K562 (cell line): ENCODE measurements at regions not wholly inside any gene's neighbourhood (a gene's known extent, or its start where the extent isn't known, plus 50 kb on each side); places are given as distances from the start of the nearest gene placed in this dataset.

Experiments
- ATAC-seq: fragments of 200-7000 bp; cut with Tn5 transposase; 3 replicates; pipeline ENCODE4 v1.9.1; 2020; ENCODE audit warnings: moderate library complexity
- BruUV-seq: library from RNA; stranded (reverse); fragments of 400-500 nt; replicated peaks from 2 replicates; lab custom pipeline; 2021; lab: Mats Ljungman, UMichigan
- CTCF ChIA-PET: fragments of 300-600 bp; formaldehyde crosslinking; extraction: SDS; loops from one replicate; lab custom pipeline; 2021; ENCODE audit warnings: low intra/inter-chr PET ratio; lab: Yijun Ruan, JAX
- POLR2A ChIA-PET: fragments of 300-600, 350-650 bp; sonication (Branson Sonifier 250); formaldehyde crosslinking; extraction: SDS; loops from one replicate; lab custom pipeline; 2021; ENCODE audit warnings: antibody characterized with exemption, inconsistent platforms; lab: Yijun Ruan, JAX
- DNase-seq, 4 experiments: peaks; one replicate each; pipeline versions ENCODE4 v3.0.0 to v3.0.0-alpha.2; 2011 to 2018; ENCODE audit warnings: low spot score in 3 of 4, mixed read lengths in 3 of 4; ENCODE audit errors: extremely low read depth in 1 of 4
- FAIRE-seq: peaks from 2 replicates; lab custom pipeline; 2011; peaks lifted over from hg19 to GRCh38; lab: Jason Lieb, UNC
- H2AFZ ChIP-seq: 2 replicates; pipeline ENCODE4 v1.6.0; 2011; ENCODE audit warnings: low read depth, low read length, control low read depth, inconsistent platforms
- H3K27ac ChIP-seq: fragments of 200-600 bp; 3 replicates; pipeline ENCODE4 v1.8.0; 2011; ENCODE audit warnings: low read depth, mild to moderate bottlenecking, control low read depth, inconsistent platforms, low read length, moderate library complexity, mixed read lengths; ENCODE audit errors: extremely low read depth
- H3K27me3 ChIP-seq, 2 experiments: fragments of 300-600 bp in 1 of 2; 2 replicates in 1 of 2; 3 replicates in 1 of 2; pipeline versions ENCODE4 v1.6.0 to v1.8.0; 2011; ENCODE audit warnings: inconsistent platforms in 2 of 2, low read length in 2 of 2, mild to moderate bottlenecking in 1 of 2, mixed read lengths in 1 of 2, moderate library complexity in 1 of 2; ENCODE audit not compliant: control insufficient read depth in 2 of 2, insufficient read depth in 2 of 2
- H3K36me3 ChIP-seq: fragments of 300-600 bp; 3 replicates; pipeline ENCODE4 v1.8.0; 2011; ENCODE audit warnings: mild to moderate bottlenecking, low read length, inconsistent platforms; ENCODE audit not compliant: control insufficient read depth, insufficient read depth
- H3K4me1 ChIP-seq, 2 experiments: fragments of 200-600 bp in 1 of 2; replicated peaks in 1 of 2; 2 replicates in 1 of 2; 3 replicates in 1 of 2; pipeline versions ENCODE4 v1.5.1 to v1.8.0; 2011; ENCODE audit warnings: inconsistent platforms in 2 of 2, low read length in 2 of 2, mild to moderate bottlenecking in 1 of 2, mixed read lengths in 1 of 2, moderate library complexity in 1 of 2; ENCODE audit not compliant: control insufficient read depth in 2 of 2, insufficient read depth in 2 of 2
- H3K4me2 ChIP-seq: 2 replicates; pipeline ENCODE4 v1.6.1; 2011; ENCODE audit warnings: low read length, control low read depth, inconsistent platforms, mixed read lengths; ENCODE audit not compliant: insufficient read depth
- H3K4me3 ChIP-seq: fragments of 200-600 bp; sonication (generic), shearing (Covaris generic); 2 replicates; pipeline ENCODE4 v1.5.1; 2016; ENCODE audit warnings: control low read depth, inconsistent platforms
- H3K79me2 ChIP-seq: fragments of 200-600 bp; 3 replicates; pipeline ENCODE4 v1.8.0; 2011; ENCODE audit warnings: low read length, inconsistent platforms; ENCODE audit not compliant: control insufficient read depth, insufficient read depth
- H3K9ac ChIP-seq, 2 experiments: 2 replicates each; pipeline versions ENCODE4 v1.6.0 to v1.6.1; 2011; ENCODE audit warnings: low read depth in 2 of 2, low read length in 2 of 2, control low read depth in 1 of 2, inconsistent platforms in 1 of 2, mild to moderate bottlenecking in 1 of 2, mixed read lengths in 1 of 2; ENCODE audit not compliant: insufficient read depth in 1 of 2
- H3K9me1 ChIP-seq: one replicate; pipeline ENCODE4 v1.6.0; 2011; ENCODE audit warnings: inconsistent platforms, mild to moderate bottlenecking, low read length, moderate library complexity; ENCODE audit not compliant: control insufficient read depth, insufficient read depth
- H3K9me3 ChIP-seq: replicated peaks from 2 replicates; pipeline ENCODE4 v1.5.1; 2011; ENCODE audit warnings: low read depth, low read length, inconsistent platforms; ENCODE audit not compliant: control insufficient read depth, insufficient read depth
- H4K20me1 ChIP-seq: replicated peaks from 2 replicates; pipeline ENCODE4 v1.6.1; 2011; ENCODE audit warnings: low read length, inconsistent platforms, mixed read lengths; ENCODE audit not compliant: control insufficient read depth, insufficient read depth
- ADNP ChIP-seq: fragments of 200-800 bp; sonication (Bioruptor generic); IDR thresholded peaks from 2 replicates; pipeline ENCODE4 v1.6.1; 2016; ENCODE audit warnings: missing genetic modification characterization, missing compliant biosample characterization
- CREBBP ChIP-seq: IDR thresholded peaks from one replicate; pipeline ENCODE4 v1.6.1; 2012; ENCODE audit warnings: low read depth, mild to moderate bottlenecking, control low read depth, inconsistent platforms, low read length
- CSDE1 ChIP-seq, 2 experiments: fragments of 450-650 bp; IDR thresholded peaks; 2 replicates each; pipeline ENCODE4 v1.6.1; 2016; ENCODE audit warnings: mild to moderate bottlenecking in 1 of 2
- HCFC1 ChIP-seq: IDR thresholded peaks from 2 replicates; pipeline ENCODE4 v1.6.1; 2012; ENCODE audit warnings: low read depth, low read length, improper control_type of control experiment
- TOE1 ChIP-seq, 2 experiments: fragments of 450-650 bp in 1 of 2; sonication (generic) in 1 of 2; formaldehyde crosslinking in 1 of 2; IDR thresholded peaks; 2 replicates each; pipeline versions ENCODE4 v1.7.1 to v1.8.0; 2016 to 2022; ENCODE audit warnings: borderline replicate concordance in 2 of 2, mild to moderate bottlenecking in 2 of 2, antibody characterized with exemption in 1 of 2, inconsistent platforms in 1 of 2, low read depth in 1 of 2, missing genetic modification reagents in 1 of 2, moderate library complexity in 1 of 2
- WGBS: fragments of 100-300 bp; shearing (Covaris generic); methylation state at CpG from one replicate; pipeline ENCODE4 v1.1.6; 2016; ENCODE audit warnings: low coverage, mixed read lengths; ENCODE audit not compliant: insufficient coverage; ENCODE audit errors: missing lambda C conversion rate; 5-methylcytosine and 5-hydroxymethylcytosine counted together
- in situ Hi-C: fragments of 300-500 bp; cut with MboI; formaldehyde crosslinking; loops from 4 replicates; pipeline ENCODE4 v1.15.0; 2018; ENCODE audit warnings: inconsistent platforms, mixed read lengths
- intact Hi-C: fragments of 100-400 bp; cut with micrococcal nuclease; formaldehyde crosslinking; loops from 2 replicates; pipeline ENCODE4 v1.14.2; 2022

DNA sequence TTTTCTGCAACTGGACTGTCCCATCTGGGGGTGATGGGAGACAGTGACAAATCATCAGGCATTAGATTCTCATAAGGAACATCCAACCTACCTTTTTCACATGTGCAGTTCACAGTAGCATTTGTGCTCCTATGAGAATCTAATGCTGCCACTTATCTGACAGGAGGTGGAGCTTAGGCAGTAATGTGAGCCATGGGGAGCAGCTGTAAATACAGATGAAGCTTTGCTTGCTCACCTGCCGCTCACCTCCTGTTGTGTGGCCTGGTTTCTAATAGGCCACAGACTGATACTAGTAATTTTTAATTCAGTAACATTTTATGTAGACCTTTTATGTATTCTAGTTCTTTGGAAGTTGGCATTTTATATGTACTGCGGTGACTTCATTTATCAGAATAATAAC lies 180.1 kb upstream of the SPOPL start:
- in situ Hi-C loops (no loop called here), intact Hi-C loops (no loop called here)
- ChIA-PET CTCF (no interaction called here), POLR2A (interaction anchor here (1.1 kb wide), 1 partner anchor 9 kb away, joined by 4 read pairs; no protein-coding TSS in a partner anchor)
- WGBS = 4% methylated on average over 2 of the region's 2 CpGs
- DNase-seq (no peak), ATAC-seq (no peak), FAIRE-seq (no peak)
- Histone ChIP-seq H3K9me1 (no peaks in the 10 kb centered on the region), H3K36me3 (no peaks in the 10 kb centered on the region), H3K9ac (no peak overlapping the region), H4K20me1 (no peaks in the 10 kb centered on the region), H3K79me2 (no peaks in the 10 kb centered on the region), H2AFZ (no peak overlapping the region), H3K9me3 (no peaks in the 10 kb centered on the region), H3K27ac (no peak overlapping the region), H3K4me1 (no peaks in the 10 kb centered on the region), H3K4me3 (no peak overlapping the region), H3K4me2 (no peak overlapping the region), H3K27me3 (no peaks in the 10 kb centered on the region)
- TF ChIP-seq CREBBP = no peak
- no peak for TF ChIP-seq HCFC1
- no peak for TF ChIP-seq ADNP (tag)
- no TSS peak for BruUV-seq

DNA sequence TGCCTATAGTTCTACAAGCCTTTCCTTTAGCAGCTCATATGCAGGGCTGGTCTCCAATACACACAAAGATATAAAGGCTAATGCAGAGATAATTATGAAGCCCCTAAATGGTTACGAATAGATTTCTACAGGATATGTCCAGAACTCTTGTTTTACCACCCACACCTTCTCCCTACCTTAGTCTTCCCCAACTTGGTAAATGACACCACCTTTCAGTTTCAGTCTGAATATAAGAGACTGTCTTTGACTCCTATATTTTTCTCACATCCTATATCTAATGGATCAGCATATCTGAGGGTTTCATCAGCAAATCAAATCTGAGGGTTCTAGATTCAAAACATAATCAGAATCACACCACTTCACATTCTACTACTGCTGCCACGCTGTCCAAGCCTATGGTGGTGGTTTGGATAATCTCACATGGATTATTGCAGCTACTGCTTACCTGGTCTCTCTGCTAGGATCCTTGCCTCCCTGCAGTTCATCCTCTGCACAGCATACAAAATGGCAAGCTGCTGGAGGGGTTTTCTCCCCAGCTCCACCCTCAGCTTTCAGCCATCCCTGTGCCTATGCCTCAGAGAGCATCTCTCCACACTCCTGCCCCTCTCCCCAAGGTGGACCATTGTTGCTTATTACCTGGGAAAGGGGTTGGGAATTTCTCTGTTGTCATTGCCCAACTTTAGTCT lies 178.0 kb upstream of the SPOPL start:
- no peak for FAIRE-seq
- POLR2A ChIA-PET = no interaction called here

More for the DNA sequence above, 178.0 kb upstream of the SPOPL start:
- Histone ChIP-seq H4K20me1 (no peaks in the 10 kb centered on the region), H3K9me1 (no peaks in the 10 kb centered on the region), H3K27me3 (no peaks in the 10 kb centered on the region), H2AFZ (no peak overlapping the region), H3K79me2 (no peaks in the 10 kb centered on the region), H3K27ac (no peak overlapping the region), H3K4me1 (no peaks in the 10 kb centered on the region), H3K4me3 (no peak overlapping the region), H3K9me3 (no peaks in the 10 kb centered on the region), H3K4me2 (no peak overlapping the region), H3K9ac (no peak overlapping the region), H3K36me3 (no peaks in the 10 kb centered on the region)
- TF ChIP-seq TOE1 (IDR thresholded peaks at IDR 0.05; ENCODE audit: borderline replicate concordance) (no peak), TOE1 (CRISPR knock-in tag; IDR thresholded peaks at IDR 0.05; ENCODE audit: borderline replicate concordance, low read depth) (no peak), CSDE1 (IDR thresholded peaks at IDR 0.05) (no peak)
- no peak for DNase-seq
- CTCF ChIA-PET = no interaction called here
- BruUV-seq = no TSS peak
- ATAC-seq = no peak
- intact Hi-C loops = no loop called here
- WGBS = 0% methylated on average over 2 of the region's 2 CpGs
- in situ Hi-C loops = no loop called here
